Posterior vena cava (tissue), 2 donors: ENCODE measurements at regions not wholly inside any gene's neighbourhood (a gene's known extent, or its start where the extent isn't known, plus 50 kb on each side); places are given as distances from the start of the nearest gene placed in this dataset.

ENCODE experiments used
- DNase-seq: peaks from one replicate; pipeline ENCODE4 v3.0.0-alpha.2; 2020; ENCODE audit warnings: low spot score
- intact Hi-C, 2 donors: fragments of 100-400 bp; cut with DNase I; formaldehyde crosslinking; loops; one replicate each; pipeline versions ENCODE4 v1.14.1 to v1.14.2; 2022 to 2023
- donor health status: DM: yes; HTN: yes; CAD: no.
- donor health status: DM: yes; HTN: yes; CAD: no.

DNA sequence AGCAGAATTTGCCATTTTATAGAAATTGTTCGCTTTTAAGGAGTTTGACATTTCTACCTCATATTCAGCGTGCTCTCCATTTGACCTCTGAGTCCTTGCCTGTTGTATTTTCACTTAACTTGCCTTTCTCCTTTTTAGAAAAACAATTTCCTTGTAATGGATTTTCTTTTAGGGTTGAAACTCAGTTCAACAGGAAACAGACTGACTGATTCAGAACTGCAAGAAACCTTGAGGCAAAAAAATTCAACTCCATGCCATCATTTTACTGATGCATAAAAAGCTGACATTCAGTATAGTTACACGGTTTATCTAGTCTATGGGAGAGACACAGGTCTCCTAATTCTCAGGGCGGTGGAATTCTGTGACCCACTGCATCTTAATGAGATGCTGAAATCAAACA lies 59.8 kb downstream of the MRPS30 start:
- intact Hi-C loops, result no loop called here
- DNase-seq, result no peak

- DNase-seq, result no peak
- intact Hi-C loops, result no loop called here
Observed at GRCh38 chr5:44869928-44870327, 61.2 kb downstream of the MRPS30 start.

DNA sequence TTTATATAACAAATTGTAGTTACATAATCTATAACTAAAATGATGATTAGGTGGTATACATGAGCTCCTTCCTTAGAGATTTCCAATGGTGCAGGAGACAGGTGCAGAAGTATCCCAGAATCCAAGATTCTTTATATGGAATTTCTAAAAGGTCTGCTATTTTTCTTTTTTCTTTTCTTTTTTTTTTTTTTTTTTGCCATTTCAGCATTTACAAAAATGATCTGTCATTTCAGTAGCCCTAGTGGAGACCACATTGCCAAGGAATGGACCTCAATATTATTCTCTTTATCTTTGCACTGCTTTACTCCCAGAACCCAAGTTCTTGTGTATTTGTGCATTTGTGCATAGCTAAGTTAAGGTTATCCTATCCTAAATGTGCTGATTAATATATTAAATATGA lies 61.7 kb downstream of the MRPS30 start:
- intact Hi-C loops, result no loop called here
- DNase-seq, result no peak

- no peak for DNase-seq
- intact Hi-C loops, result no loop called here
Observed at GRCh38 chr5:44871401-44871800, 62.7 kb downstream of the MRPS30 start.

DNA sequence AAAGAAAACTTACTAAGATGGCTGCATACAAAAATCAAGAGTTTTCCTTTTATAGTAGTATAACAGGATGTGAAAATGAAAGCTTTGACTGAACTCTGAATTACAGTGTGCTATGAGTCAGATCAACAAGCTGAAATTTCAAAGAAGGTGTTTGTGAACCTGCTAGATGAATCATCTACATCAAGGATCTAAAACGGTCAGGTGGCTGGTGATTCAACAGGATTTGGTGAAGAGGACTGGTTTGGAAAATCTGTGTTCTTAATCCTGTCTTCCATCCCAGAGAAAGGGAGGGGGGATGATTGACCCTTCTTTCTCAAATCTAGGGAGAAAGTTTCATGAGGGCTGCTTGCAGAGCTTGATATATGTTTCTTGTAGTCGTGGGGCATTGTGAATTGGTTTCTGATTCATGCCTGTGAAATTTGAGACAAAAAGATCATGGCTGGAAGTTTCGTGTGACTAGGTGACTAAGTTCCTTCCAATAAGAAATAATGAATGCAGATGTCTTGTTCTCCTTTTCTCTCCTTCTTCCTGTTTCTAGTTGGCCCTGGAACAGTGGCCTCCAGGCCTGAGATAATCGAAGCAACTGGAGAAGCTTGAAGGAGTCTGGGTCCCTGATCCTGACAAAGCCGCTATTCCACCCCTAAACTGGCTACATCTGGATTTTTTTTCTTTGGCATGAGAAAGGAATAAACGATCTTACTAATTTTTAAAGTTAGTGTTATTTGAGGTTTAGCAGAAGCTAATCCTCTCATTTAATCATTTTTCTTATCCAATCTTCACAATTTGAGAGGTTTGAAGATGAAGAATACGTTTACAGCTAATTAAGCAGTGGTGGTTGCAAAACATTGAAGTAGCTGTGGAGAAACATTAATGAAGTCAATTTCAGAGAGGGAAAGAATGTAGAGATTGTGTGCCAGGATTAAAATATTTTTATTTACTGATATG lies 67.2 kb downstream of the MRPS30 start:
- DNase-seq, result no peak
- intact Hi-C loops, result no loop called here

DNA sequence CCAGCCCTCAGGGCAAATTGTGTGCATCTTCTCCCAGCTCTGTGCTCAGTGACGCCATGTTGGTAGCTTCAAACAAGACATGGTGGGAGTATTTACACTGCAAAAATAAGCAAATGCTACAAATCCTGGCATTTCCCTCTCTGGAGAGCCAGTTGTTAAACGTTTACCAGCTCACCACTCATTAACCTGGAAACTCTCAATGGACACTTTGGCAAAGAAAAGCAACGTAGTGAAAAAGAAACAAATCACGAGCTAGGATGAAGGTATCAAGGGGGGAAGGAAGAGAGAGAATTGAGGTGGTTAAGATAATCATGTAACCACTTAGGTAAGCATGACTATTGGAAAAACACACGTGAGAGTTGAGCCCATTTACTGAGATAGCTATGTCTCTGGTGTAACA lies 72.5 kb downstream of the MRPS30 start:
- intact Hi-C loops, result no loop called here

DNA sequence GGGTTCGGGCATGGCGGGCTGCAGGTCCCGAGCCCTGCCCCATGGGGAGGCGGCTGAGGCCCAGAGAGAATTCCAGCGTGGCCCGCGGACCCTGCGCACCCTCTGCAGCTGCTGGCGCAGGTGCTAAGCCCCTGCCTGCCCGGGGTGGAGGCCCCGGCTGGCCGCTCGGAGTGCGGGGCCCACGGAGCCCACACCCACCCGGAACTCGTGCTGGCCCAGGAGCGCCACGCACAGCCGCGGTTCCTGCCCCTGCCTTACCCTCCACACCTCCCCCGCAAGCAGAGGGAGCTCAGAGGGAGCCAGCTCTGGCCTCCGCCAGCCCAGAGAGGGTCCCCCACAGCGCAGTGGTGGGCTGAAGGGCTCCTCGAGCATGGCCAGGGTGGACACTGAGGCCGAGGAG lies 75.3 kb downstream of the MRPS30 start:
- intact Hi-C loops, result no loop called here
- peak; percentile 51 for DNase-seq

More for the DNA sequence above, 72.5 kb downstream of the MRPS30 start:
- no peak for DNase-seq

DNA sequence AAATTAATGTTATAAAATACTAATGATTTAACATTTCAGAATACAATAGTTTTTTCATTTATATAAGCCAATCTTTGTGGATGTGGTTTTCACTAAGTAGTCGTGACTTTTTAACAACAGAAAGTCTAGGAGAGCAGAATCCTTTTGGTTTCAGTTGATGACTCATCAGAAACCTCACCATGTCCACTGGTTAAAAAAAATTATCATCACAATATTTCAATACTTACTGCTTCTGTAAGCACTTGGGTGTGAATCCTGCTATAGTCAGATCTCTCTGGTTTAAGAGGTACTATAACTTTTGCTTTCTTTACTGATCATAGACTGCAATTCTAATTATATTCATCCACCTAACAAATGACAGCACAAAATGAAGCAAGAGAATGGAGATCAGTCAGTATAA lies 77.2 kb downstream of the MRPS30 start:
- no peak for DNase-seq
- intact Hi-C loops, result no loop called here

GRCh38 chr5:44887722-44888121 lies 79.0 kb downstream of the MRPS30 start:
- intact Hi-C loops, result no loop called here
- no peak for DNase-seq

DNA sequence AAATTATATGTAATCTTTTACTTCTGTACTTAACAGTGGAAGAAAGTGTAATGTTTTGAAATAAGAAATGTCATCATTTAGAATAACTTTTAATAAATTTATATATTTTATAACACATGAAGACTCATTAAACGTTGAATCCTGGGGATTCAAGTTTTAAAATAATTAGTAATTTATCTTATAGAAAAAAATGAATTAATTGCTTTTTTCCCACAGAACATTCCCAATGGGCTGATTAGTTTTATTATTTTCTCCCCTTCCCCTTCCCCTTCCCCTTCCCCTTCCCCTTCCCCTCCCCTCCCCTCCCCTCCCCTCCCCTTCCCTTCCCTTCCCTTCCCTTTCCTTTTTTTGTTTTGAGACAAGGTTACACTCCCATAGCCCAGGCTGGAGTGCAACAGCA lies 79.7 kb downstream of the MRPS30 start:
- intact Hi-C loops, result no loop called here
- DNase-seq, result no peak

DNA sequence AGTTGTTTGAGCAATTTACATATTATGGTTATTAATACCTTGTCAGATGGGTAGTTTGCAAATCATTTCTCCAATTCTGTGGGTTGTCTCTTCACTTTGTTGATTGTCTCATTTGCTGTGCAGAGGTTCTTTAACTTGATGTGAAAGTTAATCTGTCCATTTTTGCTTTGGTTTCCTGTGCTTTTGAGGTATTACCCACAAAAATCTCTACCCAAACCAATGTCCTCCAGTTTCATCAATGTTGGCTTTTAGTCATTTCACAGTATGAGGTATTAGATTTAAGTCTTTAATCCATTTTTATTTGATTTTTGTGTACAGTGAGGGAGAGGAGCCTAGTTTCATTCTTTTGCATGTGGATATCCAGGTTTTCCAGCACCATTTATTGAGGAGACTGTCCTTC lies 82.4 kb downstream of the MRPS30 start:
- intact Hi-C loops, result no loop called here
- DNase-seq, result no peak

- no peak for DNase-seq
- intact Hi-C loops, result loop anchor here in 1 of 2 donors (10.0 kb wide), 1 partner anchor 1044 kb away; no protein-coding TSS in a partner anchor
Observed at GRCh38 chr5:44900273-44900954, 91.7 kb downstream of the MRPS30 start.

- no peak for DNase-seq
- intact Hi-C loops, result loop anchor here in 1 of 2 donors (10.0 kb wide), 1 partner anchor 1037 kb away; no protein-coding TSS in a partner anchor
Observed at GRCh38 chr5:44907396-44907795, 98.6 kb downstream of the MRPS30 start.

DNA sequence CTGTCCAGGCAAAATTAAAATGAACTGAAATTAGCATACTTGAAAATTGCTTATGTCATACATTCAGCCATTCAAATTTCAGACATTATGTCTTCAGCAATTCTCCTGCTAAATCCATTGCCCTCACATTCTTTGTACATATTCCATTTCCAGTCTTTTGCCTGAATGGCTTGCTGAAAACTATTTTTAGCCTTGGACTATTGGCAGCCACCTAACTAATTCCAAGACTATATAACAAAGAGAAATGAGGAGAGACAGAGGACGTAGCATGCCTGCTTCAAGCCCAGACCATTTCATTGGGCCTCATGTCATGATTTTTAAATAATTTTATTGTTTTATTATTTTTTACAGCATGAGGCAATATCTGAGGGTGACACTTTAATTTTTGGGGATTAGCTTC lies 100.3 kb downstream of the MRPS30 start:
- DNase-seq, result no peak
- intact Hi-C loops, result loop anchor here in 1 of 2 donors (10.0 kb wide), 1 partner anchor 1036 kb away; no protein-coding TSS in a partner anchor

- DNase-seq, result no peak
- intact Hi-C loops, result loop anchor here in 1 of 2 donors (10.0 kb wide), 1 partner anchor 607 kb away; no protein-coding TSS in a partner anchor
Observed at GRCh38 chr5:44911501-44911900, 102.8 kb downstream of the MRPS30 start.

GRCh38 chr5:44914221-44914620 lies 105.5 kb downstream of the MRPS30 start:
- no peak for DNase-seq
- intact Hi-C loops, result loop anchor here in 1 of 2 donors (10.0 kb wide), 1 partner anchor 609 kb away; no protein-coding TSS in a partner anchor

DNA sequence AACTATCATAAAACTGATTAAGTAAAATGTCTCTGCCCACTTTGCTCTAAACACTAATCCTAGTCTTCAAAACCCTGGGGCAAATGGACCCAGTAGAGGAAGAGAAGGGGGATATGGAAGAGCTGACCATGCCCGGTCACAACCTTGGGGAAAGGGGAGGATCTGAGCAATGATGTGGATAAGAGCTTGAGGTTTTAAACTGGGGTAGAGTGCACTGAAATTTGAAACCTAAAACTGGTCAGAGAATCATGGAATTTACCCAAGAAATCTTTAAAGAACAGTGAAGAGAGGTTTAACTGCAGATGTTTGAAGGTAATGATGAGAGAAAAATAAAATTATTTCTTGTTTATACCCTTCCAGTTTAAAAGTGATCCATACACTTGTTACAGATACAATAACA lies 110.8 kb downstream of the MRPS30 start:
- intact Hi-C loops, result loop anchor here in 1 of 2 donors (10.0 kb wide), 1 partner anchor 615 kb away; no protein-coding TSS in a partner anchor

DNA sequence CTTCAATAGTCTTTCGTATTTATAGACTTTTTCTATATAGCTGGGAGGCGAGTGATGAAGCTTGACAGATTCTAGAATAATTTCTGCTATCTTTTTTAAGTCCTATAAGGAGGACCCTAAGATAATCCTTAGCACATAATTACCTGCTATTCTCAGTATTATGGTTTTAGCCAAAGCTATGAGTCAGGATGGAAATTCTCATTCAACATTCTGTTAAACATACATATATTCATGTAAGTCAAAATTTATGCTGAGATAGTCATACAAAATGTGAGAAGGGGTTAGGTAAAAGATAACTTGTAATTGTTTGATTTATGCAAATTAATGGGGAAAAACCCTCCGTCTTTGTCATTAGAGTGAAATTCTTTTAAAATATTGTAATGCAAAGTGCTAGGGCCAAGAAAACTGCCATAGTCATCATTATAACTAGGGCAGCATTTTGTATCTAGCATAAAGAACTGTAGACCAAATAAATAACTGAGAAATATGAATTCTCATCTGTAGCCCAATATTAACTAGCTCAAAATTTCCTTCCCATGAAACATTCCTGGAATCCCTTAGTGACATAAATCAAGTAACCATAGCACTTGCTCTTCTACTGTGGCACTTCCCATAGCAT lies 118.5 kb downstream of the MRPS30 start:
- intact Hi-C loops, result no loop called here

More for the DNA sequence above, 110.8 kb downstream of the MRPS30 start:
- DNase-seq, result no peak

DNA sequence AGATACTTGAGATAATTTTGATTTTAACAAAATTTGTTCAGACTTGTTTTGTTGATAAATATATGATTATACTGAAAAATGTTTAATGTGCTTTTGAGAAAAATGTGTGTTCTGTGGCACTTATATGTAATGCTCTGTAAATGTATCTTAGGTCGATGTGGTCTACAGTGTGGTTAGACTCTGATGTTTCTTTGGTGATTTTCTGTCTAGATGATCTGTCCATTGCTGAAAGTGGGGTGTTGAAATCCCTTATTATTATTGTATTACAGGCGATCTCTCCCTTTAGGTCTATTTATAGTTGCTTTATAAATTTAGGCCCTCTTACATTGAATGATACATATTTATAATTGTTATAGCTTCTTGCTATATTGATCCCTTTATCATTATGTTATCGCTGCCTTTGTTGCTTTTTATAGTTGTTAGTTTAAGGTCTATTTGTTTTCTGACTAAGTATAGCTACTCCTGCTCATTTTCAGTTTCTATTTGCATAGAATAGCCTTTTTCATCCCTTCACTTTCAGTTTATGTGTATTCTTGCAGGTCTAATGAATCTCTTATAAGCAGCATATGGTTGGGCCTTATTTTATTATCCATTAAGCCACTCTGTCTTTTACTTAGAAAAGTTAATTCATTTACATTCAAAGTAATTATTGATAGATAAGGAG lies 124.3 kb downstream of the MRPS30 start:
- intact Hi-C loops, result no loop called here
- DNase-seq, result no peak

More for the DNA sequence above, 118.5 kb downstream of the MRPS30 start:
- no peak for DNase-seq
